Activated CD4-positive, alpha-beta T cell treated with anti-CD3 and anti-CD28 coated beads, Interleukin-2, amount 50 U/mL, for 16 hours (primary cell): ENCODE measurements at regions not wholly inside any gene's neighbourhood (a gene's known extent, or its start where the extent isn't known, plus 50 kb on each side); places are given as distances from the start of the nearest gene placed in this dataset.
"Not testable (repeated sequence)": the region's sequence is repeated elsewhere in the genome, so short reads cannot be mapped to it uniquely, and the experiment has no call there.

Experiments used
- DNase-seq: peaks from one replicate; pipeline ENCODE4 v3.0.0-alpha.2; 2020

- DNase-seq = no peak
Observed at GRCh38 chr20:17872959-17873358, 95.6 kb downstream of the SNX5 start.

DNA sequence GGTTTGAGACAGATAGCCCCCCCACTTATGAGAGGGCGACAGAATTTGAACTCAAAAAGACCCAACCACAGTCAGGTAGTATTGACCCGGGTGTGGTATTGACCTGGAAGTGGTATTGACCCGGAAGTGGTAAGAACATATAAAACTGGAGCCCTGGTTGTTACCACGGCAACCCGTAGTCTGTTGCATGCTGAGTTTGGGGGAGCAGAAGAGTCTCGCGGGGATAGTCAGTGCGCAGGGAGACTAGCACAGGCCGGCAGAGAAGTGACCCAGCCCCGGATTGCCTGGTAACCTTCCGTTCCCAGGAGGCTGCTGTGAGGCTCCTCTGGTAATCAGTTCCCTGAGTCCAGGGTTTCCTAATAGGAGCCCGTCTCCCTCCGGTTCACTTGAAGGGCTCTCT lies 96.2 kb downstream of the SNX5 start:
- DNase-seq = no peak

GRCh38 chr20:17871886-17872285 lies 96.7 kb downstream of the SNX5 start:
- no peak for DNase-seq

DNA sequence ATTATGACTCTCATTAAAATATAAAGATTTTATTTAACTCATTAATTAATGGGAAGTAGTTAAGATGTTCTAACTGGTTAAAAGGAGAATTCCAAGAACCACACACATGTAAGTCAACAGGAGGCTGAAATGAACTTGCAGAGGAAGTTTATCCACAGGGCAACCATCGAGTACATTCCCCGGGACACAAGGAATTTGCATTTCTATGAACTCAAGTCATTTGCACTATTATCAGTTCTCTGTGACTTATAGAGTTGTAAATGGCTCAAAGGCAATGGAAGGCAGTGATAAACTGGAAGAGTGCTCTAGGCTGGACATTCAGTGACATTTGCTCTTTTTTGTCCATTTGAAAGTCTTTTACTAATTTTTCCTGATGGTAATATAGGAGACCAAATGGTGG lies 97.4 kb downstream of the SNX5 start:
- no peak for DNase-seq

GRCh38 chr20:17870086-17870740 lies 98.4 kb downstream of the SNX5 start:
- DNase-seq = no peak

DNA sequence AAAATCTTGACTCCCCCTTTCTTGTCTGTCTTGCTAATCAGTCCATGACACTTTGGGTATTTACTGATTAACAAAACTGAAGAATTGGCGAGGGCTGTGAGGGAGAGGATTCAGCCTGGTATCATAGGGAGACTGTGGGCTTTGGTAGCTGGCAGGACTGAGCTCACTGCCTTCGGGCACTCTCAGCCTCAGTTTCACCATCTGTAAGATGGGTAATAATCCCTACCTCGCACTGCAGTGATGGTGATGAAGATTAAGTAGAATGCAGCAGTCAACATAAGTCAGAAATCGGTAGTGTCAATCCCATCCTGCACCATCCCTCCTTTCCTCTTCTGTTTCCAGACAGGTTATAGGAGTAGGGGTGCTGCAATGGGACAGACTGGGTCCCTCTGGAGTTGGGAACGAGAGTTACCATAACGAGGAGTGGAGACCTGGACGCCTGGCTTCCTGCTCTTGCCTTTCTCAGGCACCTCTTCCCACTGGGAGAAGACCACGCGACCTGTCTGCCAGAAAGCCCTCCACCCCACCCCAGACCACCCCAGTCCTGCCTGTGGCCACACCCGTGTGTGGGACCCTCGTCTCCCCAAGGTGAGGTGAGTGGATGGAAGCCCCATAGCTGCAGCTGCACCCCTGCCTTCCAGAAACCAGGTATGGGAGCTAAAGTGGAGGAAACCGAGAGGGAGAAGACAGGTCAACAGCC lies 99.1 kb downstream of the SNX5 start:
- no peak for DNase-seq

DNA sequence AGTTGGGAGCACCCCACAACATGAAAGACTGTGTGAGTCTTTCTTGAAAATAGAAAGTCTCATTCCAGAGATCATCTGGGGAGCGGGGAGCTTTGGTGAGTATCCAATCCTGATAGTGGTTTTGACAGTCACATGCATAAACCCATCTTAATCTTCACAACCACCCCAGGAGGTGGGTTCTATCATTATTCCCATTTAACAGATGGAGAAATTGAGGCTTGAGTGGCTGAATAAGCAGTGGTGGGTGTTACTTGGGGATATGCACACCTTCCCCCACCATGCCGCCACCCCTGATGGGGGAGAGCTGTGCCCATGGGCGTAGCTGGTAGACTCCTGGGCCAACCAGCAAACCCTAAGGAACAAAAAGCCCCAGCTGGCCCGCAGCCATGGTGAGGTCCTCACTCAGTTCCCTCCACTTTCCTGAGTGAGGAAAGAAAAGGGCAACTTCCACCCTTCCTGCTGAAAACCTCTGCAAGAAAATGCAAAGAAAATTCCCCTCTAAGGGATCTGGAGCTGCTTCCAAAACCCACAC lies 99.8 kb downstream of the SNX5 start:
- no peak for DNase-seq

DNA sequence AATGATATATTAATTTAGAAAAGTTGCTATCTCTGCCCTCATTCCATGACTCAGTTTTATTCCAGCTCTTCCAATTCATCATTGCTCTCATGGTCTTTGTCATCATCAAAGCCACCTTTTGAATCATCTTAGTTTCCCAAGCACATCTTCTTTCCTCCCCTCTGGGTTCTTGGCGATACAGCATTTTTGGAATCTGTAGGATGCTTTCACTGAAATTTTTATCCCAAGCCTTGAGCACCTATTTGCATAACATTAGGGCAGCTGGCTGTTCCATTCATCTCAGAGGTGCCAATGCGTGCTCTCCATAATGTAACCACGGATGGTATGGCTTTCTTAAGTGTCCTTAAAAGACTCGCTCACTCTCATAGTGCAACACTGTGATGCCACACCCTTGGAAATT lies 100.4 kb downstream of the SNX5 start:
- DNase-seq = no peak

GRCh38 chr20:17867131-17867925 lies 101.3 kb downstream of the SNX5 start:
- no peak for DNase-seq

GRCh38 chr20:17866234-17867001 lies 102.2 kb downstream of the SNX5 start:
- no peak for DNase-seq

DNA sequence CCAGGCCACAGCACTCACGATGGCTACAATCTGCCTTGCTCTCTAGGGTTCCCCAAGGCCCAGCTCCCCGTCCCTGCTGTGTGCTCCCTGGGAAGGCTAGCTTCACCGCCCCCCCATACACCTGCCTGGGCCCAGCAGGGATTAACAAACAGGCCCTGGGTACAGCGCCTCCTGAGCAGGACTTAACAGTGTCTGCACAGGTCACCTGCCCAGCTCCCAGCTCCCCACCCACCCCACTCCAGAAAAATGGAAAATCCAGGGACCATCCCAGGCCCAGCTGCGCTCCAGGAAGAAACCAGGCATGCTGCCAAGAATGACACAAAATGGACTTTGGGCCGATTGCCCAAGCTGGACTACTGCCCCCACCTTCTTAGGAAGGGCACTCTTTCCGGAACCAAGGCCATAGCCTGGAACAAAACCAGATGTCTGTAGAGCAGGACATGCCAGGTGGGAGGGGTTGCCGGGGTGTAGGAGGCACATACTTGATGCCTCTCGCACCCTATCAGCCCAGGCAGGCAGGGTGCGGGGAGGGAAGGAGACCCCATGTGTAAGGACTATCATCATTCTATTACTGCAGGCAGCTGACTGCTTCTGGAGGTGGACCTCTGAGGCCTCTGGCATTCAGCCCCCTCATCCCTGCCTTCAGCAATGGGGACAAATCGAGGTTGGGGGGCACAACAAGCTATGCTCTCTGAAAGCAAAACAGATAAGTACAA lies 104.9 kb downstream of the SNX5 start:
- DNase-seq = no peak

DNA sequence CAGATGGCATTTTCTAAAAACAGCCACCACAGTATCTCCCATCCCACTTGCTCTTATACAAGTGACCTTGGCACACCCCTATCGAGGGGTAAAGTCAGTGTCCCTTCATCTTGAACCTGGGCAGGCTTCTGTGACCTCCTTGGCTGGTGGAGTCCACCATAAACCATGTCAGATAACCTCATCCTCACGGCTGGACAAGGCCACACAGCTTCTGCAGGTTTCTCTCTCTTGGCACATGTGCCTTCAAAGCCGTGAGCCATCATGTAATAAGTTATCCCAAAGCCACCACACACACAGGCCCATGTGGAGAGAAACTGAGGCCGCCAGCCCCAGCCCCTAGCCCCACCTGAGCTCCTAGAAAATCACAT lies 105.4 kb downstream of the SNX5 start:
- no peak for DNase-seq

DNA sequence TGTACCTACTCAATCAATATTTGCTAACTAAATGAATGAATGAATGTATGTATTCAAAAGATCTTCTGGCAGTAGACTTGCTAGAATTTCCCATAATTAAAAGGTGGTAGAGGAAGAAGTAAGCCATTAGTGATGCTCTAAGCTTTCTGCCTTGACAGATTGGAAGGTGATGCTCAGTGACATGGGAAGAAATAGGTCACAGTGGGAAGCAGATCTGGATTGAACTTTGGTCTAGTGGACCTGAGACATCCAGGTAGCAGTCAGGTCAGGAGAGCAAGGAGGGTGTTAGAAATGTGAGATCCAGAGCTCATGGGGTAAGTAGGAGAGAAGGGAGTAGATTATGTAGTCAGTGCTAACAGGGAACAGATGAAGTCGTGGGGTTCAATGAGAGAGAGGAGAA lies 106.4 kb downstream of the SNX5 start:
- DNase-seq = no peak

- not testable (repeated sequence) for DNase-seq
Observed at GRCh38 chr20:17861620-17862019, 107.0 kb downstream of the SNX5 start.

- DNase-seq = no peak
Observed at GRCh38 chr20:17860301-17861197, 108.0 kb downstream of the SNX5 start.

- DNase-seq = peak; percentile 13
Observed at GRCh38 chr20:17859616-17860232, 108.9 kb downstream of the SNX5 start.

DNA sequence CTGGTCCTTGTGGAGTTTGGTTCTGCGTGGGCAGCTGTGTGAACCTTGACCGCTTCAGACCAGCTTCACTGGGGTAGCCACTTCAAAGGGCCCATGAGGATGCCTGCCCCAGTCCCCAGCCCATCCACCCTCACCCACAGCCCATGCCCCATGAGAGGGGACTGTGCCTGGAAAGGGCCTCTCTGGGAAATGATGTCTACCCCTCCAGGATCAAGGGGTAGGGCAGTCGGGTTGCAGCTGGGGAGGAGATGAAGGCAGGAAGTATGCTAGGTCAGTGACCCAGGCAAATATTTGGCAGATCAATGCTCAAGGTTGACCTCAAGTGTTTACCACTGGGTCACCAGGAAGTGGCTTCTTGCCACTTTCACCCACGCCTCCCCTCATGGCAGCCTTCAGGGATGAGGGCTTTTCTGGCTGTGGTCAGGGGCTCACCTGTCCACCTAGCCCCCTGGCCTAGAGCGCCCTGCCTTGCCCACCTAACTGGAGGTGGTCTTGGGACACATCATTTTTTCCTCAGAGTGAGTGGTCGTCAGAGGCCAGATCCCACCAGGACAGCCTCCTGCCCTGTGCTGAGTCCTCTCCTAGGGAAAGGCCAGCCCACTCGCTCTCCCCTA lies 109.5 kb downstream of the SNX5 start:
- DNase-seq = no peak

DNA sequence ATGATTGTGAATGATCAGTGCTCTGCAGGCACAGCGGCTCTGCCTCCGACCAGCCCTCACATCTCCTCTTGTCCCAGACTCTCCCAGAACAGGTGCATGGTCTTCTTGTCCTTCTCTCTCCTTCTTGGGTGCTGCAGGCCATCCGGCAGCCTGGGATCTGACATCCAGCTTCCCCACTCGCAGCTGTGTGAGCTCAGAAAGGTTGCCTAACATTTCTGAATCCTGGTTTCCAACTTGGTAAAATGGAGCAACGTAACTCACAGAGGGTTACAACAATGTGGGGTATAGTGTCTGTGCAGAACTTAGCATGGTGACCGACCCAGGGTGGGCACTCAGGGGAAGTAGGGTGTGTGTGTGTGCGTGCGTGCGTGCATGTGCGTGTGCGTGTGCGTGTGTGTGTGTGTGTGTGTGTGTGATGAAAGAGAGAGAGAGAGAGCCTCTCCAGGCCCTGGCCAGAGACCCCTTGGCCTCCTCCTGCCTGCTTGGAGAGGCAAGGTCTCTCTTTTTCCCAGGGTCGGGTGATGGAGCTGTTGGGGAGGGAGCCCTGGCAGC lies 110.1 kb downstream of the SNX5 start:
- no peak for DNase-seq

DNA sequence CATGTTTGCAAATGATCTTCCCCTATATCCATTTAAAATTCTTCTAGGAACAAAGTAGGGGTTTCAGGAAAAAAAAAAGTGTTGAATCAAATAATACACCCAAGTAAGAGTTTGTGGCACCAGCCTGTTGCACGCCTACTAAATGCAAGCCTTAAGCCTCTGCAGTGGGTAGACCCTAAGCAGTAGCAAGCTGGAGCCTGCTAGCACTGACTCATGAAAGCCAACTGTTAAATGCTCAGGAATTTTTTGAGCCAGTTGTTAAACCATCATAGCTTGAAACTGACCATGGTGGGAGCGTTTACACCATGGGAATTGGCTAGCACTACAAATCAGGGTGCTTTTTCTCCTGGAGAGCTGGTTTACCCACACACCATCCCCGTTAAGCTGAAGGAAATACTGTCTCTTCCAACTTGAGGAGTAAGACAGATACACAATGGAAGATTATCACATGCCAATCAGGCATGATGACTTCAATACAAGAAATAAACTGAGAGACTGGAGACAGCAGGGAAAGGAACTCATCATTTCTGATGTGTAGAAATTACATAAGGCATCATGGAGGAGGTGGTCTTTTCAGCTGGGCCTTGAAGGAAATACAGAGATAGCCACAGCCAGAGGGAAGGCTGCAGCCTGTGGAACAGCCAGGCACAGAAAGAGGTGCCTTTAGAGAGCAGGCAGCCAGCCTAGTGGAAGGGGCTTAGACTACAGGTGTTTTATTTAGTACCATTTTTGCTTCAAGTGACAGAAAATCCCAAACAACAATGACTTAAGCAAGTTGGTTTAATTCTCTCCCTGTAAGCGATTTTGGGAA lies 110.8 kb downstream of the SNX5 start:
- no peak for DNase-seq
